HG02759 (cell line): ENCODE measurements at regions not wholly inside any gene's neighbourhood (a gene's known extent, or its start where the extent isn't known, plus 50 kb on each side); places are given as distances from the start of the nearest gene placed in this dataset.

Experiments used
- ATAC-seq: cut with Tn5 transposase; IDR thresholded peaks from one replicate; pipeline ENCODE4 v1.9.1; 2021; ENCODE audit warnings: mild to moderate bottlenecking, moderate library complexity; ENCODE audit not compliant: unreplicated experiment

- ATAC-seq, result no peak
Measured at GRCh38 chr15:37773111-37773860, 161.2 kb upstream of the TMCO5A start.

- no peak for ATAC-seq
Measured at GRCh38 chr15:37774961-37775360, 159.5 kb upstream of the TMCO5A start.

GRCh38 chr15:37777006-37777405, 157.4 kb upstream of the TMCO5A start:
- no peak for ATAC-seq

GRCh38 chr15:37783290-37783689, 151.2 kb upstream of the TMCO5A start:
- no peak for ATAC-seq

DNA sequence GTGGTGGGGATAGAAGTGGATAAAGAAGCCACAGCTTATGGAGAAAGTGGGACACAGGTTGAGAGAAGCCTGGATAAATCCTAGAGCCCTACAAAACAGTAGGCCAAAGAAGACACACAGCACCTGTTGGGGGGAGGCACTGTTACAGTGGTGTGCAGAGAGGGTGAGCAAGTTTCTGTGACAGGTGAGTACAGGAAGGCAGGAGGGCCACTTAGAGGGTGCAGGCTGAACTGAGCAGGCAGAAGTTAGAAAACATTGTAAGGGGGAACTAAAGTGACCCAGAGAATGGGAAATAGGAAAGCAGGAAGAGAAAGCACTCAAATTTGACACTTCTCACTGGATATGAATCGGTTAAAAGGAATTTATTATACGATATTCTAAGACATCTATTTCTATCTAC, 146.1 kb upstream of the TMCO5A start:
- ATAC-seq, result no peak

- ATAC-seq, result no peak
Measured at GRCh38 chr15:37788767-37789396, 145.6 kb upstream of the TMCO5A start.

DNA sequence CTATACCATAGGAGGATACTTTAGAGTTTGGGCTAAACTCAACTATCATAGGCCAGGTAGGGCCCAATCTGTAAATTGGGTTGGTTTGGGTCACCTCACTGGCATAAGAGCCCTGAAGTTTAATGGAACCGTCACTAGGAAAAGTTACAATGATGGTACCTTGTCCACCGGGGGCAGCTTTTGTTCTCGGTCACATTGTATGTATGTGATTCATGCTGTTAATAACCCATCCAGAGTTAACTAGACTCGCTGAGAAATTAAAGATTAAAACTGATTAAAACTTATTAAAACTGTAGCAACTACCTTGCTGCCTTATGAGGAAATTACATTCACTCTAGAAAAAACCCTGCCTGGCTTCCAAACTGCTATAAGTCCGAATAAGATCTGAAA, 145.0 kb upstream of the TMCO5A start:
- no peak for ATAC-seq

DNA sequence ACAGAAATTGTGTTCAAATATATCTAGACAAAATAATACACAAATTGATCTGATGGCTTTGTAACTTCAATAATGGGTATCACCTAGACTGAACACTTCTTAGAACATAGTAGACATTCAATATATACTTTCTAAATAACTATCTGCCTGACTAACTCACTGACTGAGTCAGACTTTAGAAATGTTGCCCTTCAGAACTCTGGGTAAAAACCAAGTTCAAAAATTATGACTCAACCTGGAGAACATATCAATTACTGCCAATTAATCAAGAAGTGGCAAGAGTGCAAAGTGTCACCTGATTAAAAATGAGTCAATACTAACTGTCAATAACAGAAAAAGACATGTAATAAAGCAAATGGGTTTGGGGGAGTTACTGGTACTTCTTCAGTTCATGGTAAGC, 144.6 kb upstream of the TMCO5A start:
- ATAC-seq, result no peak

- no peak for ATAC-seq
Measured at GRCh38 chr15:37791693-37792092, 142.7 kb upstream of the TMCO5A start.

DNA sequence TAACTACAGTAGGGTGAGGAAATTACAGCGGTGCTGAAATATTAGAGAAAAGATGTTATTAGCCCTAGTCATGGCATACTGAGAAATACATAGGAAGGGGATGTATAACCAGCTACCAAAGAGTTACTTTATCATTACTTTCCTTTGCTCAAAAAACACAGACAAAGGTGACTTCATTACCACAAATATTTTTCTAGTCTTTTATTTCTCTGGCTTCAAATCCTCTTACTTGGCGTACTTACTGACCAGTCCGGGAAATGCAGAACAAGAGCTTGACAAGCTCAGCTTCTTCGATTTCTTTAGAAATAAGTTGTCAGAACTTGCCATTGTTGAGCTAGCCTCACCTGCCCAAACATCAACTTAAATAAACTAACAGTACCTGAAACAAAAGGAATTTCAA, 142.1 kb upstream of the TMCO5A start:
- no peak for ATAC-seq

DNA sequence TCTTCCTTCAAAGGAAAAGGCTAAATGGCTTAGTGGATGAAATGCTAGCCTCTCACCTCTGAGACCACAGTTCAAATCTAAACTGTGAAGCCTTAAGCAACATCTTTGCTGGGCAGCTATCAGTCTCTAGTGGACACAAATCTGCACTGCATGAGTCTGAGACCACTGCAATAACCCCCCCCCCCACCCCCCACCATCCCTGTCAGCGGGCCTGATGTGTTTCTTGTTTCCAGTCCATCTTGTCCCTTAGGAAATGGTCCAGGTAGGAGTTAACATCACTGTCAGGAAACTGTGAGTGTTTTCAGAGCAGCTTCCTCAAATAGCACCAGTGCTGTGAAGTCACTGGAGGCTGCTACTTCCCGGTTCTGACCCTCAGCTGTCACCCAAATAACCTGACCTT, 140.6 kb upstream of the TMCO5A start:
- no peak for ATAC-seq

DNA sequence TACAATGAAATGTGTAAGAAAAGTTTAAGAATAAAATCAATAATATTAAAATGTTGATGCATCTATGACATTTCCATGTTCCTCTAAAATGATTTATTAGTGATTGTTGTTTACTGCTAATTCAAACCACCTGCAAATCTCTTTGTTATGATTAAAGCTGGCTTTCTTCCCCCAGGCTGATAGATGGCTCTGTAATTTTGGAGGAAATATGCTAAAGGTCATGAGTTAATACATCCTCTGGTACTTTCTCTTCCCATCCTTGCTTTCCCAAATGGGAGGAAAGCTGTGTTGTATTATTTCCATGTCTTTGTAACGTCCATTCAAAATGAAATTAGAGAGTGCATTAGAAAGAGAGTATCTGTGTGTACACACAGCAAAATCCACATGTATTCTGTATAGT, 139.5 kb upstream of the TMCO5A start:
- ATAC-seq, result no peak

GRCh38 chr15:37801529-37801928, 132.9 kb upstream of the TMCO5A start:
- no peak for ATAC-seq

GRCh38 chr15:37806808-37807207, 127.6 kb upstream of the TMCO5A start:
- no peak for ATAC-seq

DNA sequence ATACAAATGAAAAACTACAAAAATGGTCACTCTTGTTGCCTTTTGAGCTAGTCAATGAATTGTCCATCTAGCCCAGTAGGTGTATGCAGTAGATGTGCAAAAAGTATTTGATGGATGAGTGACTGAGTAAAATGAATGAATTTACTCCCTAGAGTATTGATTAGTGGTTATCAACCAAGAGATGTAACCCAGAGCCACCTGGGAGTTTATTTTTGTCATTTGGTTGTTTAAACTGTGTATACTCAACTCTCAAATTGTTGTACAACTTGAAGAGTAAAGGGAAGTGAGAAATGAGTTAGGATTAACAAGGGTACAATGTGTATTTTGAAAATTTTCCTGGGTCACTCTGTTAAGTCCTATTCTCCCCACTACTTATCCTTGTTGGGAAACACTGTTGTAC, 124.1 kb upstream of the TMCO5A start:
- ATAC-seq, result no peak

DNA sequence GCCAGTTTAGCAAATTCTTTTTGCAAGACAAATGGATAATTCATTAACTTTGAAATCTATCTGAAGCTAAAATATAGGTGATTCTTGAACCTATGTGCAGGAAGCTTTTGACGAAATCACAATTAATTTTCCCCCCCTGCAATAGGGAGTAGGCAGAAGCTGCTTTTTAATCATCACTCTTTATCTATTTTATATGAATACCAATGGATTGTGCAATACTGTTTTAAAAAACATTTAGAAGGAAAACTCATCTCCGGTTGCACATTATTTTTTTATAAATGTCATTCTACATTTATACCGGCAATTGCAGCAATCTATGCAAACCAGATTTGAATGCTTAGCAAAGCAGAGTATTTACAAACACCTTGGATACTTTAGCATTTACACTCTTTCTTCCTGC, 121.1 kb upstream of the TMCO5A start:
- no peak for ATAC-seq

DNA sequence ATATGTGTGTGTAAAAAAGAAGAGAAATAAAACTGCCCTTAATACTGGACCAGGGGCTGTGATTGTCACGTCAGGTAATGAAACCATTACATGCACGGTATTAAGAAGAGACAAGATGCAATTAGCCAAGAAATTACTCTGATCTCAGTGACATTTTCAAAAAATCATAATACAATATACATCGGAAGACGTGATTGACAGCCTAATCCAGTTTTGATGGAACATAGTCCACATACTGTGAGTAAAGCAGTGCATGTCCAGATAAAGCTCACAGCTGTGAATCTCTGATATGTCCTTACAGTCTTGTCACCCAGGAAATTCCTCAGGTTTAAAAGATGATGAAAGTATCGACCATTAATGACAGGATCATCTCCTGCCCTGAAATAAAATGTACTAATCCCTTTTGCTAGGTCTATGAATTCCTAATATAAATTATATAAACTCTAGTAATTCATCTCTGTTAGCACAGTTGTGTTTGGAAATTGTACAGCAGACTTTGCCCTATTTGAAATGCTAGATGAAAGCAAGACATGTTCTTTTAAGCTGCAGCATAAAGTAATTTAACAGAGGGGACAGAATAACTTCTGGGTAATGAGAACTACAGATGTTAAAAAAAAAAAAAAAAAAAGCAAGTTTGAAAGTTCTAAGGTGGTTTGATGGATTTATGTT, 119.5 kb upstream of the TMCO5A start:
- no peak for ATAC-seq

DNA sequence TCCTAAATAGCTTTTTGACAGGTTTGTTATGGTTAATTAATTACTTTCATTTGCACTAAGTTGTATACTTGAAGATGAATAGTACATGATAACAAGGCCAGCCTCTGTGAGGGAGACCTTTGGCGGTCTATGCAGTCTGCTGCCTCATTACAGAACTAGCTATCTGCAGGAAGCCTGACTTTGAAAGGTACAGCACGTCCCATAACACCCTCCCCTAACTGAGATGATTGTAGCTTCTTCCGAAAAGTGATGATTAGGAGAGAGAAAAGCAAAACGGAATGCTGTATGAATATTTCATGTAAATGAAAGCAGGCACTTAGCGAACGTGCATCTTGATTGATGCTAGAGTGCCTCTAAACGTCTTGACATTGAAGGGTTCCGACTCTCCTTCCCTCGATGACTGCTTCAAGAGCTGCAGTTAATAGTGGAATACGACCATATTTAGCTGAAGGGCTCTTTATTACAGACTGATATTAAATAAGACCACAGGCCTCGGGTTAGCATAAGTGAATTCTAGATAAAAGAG, 116.2 kb upstream of the TMCO5A start:
- no peak for ATAC-seq

GRCh38 chr15:37819191-37819590, 115.2 kb upstream of the TMCO5A start:
- ATAC-seq, result no peak

DNA sequence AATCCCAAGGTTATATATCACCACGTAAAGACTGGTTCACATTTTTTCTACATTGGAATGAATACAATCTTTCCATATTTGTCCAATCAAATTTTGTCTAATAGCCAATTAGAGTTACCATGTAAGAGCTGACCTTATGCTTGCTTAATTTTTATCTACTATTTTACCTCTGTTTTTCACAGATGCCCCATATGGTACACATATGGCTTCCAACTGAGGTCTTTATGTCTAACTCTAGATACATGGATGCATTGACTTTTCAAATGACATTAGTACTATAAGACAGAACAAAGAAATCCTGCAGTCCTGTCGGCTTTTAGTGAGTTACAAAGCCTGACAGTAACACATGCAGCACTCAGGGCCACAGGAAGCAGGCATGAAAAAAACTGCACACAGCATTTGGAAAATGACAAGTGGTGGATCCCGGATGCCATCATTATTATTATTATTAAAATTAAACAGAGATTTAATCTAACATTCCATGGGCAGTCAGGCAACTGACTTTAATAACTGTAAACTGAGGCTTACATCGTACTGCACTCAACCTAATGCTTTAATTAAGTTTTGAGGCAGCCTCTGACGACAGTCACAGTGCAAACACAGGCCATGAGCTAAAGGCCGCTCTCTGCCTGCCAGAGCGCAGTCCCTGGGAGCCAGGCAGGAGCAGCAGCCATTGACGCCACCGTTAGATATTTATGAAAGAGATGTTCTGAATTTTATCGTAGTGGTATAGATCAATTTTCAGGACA, 113.9 kb upstream of the TMCO5A start:
- no peak for ATAC-seq

GRCh38 chr15:37823601-37824275, 110.7 kb upstream of the TMCO5A start:
- no peak for ATAC-seq
